Body of pancreas (tissue), 4 donors: ENCODE measurements at regions not wholly inside any gene's neighbourhood (a gene's known extent, or its start where the extent isn't known, plus 50 kb on each side); places are given as distances from the start of the nearest gene placed in this dataset.
"Not testable (repeated sequence)": the region's sequence is repeated elsewhere in the genome, so short reads cannot be mapped to it uniquely, and the experiment has no call there.

Experiments
- ATAC-seq: fragments of 150-250 bp; one replicate; pipeline ENCODE4 v1.9.1; 2016
- DNase-seq, 4 donors: peaks; one replicate each; pipeline ENCODE4 v3.0.0-alpha.2; 2019
- H3K27ac ChIP-seq, 4 donors: fragments of 200-600 bp; sonication (generic); 1 replicate in 3 of 4; 2 replicates in 1 of 4; pipeline versions ENCODE4 v1.5.1 to v1.6.1; 2016 to 2019; ENCODE audit warnings: mild to moderate bottlenecking in 1 of 4, mixed read lengths in 1 of 4, moderate library complexity in 1 of 4
- H3K27me3 ChIP-seq, 2 donors: fragments of 200-600 bp; sonication (generic); one replicate each; pipeline ENCODE4 v1.6.0; 2016; ENCODE audit warnings: mild to moderate bottlenecking in 1 of 2
- H3K36me3 ChIP-seq, 2 donors: fragments of 200-600 bp; sonication (generic); replicated peaks in 1 of 2; 2 replicates each; pipeline ENCODE4 v1.5.1; 2016; ENCODE audit warnings: low read depth in 2 of 2; ENCODE audit not compliant: insufficient read depth in 1 of 2
- H3K4me1 ChIP-seq: fragments of 200-600 bp; sonication (generic); one replicate; pipeline ENCODE4 v1.6.0; 2016
- H3K4me3 ChIP-seq, 2 donors: fragments of 200-600 bp; sonication (generic); 1 replicate in 1 of 2; 2 replicates in 1 of 2; pipeline ENCODE4 v1.5.1; 2016 to 2019
- H3K9me3 ChIP-seq, 3 donors: fragments of 200-600 bp; sonication (generic); 1 replicate in 2 of 3; 2 replicates in 1 of 3; pipeline ENCODE4 v1.5.1; 2016
- POLR2A ChIP-seq, 3 donors: fragments of 450-650 bp; IDR thresholded peaks; one replicate each; pipeline ENCODE4 v1.6.1; 2016; ENCODE audit warnings: antibody characterized with exemption in 3 of 3, mild to moderate bottlenecking in 2 of 3
- WGBS, 2 donors: methylation state at CpG; one replicate each; pipeline ENCODE4 v1.1.5; 2017; 5-methylcytosine and 5-hydroxymethylcytosine counted together
- intact Hi-C: fragments of 100-400 bp; cut with DNase I; formaldehyde crosslinking; loops from one replicate; pipeline ENCODE4 v1.15.1; 2023
- TF ChIP-seq, protein P1 (sequence below), 7 experiments: fragments of 450-650 bp in 4 of 7; fragments of 200-600 bp in 3 of 7; sonication (generic) in 3 of 7; IDR thresholded peaks; one replicate each; pipeline ENCODE4 v1.5.1; 2016 to 2019; ENCODE audit warnings: antibody characterized with exemption in 7 of 7

DNA sequence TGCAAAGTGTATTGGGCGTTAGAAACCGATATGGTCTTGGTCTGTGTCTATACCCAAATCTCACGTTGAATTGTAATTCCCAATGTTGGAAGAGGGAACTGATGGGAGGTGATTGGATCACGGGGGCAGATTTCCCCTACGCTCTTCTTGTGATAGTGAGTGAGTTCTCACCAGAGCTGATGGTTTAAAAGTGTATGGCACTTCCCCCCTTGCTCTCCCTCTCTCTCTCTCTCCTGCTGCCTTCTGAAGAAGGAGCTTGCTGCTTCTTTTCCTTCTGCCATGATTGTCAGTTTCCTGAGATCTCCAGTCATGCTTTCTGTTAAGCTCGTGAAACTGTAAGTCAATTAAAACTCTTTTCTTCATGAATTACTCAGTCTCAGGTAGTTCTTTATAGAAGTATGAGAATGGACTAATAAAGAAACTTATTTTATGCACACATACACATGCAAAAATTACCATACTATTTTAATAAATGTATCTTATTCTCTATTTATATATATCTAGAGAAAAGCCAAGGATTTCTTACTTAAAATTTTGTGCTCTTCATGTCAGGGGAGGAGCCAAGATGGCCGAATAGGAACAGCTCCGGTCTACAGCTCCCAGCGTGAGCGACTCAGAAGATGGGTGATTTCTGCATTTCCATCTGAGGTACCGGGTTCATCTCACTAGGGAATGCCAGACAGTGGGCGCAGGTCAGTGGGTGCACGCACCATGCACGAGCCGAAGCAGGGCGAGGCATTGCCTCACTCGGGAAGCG lies 1891.0 kb upstream of the FLRT2 start:
- Histone ChIP-seq H3K27me3 (no peaks in the 10 kb centered on the region), H3K9me3 (no peaks in the 10 kb centered on the region), H3K4me3 (no peak overlapping the region), H3K27ac (no peak overlapping the region), H3K4me1 (no peaks in the 10 kb centered on the region), H3K36me3 (no peaks in the 10 kb centered on the region)
- DNase-seq (no peak), ATAC-seq (no peak)
- intact Hi-C loops: no loop called here
- 84 to 93% methylated on average over 18 of the region's 18 CpGs for WGBS, 2 donors
- TF ChIP-seq, protein P1, sequence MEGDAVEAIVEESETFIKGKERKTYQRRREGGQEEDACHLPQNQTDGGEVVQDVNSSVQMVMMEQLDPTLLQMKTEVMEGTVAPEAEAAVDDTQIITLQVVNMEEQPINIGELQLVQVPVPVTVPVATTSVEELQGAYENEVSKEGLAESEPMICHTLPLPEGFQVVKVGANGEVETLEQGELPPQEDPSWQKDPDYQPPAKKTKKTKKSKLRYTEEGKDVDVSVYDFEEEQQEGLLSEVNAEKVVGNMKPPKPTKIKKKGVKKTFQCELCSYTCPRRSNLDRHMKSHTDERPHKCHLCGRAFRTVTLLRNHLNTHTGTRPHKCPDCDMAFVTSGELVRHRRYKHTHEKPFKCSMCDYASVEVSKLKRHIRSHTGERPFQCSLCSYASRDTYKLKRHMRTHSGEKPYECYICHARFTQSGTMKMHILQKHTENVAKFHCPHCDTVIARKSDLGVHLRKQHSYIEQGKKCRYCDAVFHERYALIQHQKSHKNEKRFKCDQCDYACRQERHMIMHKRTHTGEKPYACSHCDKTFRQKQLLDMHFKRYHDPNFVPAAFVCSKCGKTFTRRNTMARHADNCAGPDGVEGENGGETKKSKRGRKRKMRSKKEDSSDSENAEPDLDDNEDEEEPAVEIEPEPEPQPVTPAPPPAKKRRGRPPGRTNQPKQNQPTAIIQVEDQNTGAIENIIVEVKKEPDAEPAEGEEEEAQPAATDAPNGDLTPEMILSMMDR (IDR thresholded peaks at IDR 0.05): no peak
- TF ChIP-seq POLR2A (IDR thresholded peaks at IDR 0.05): no peak

DNA sequence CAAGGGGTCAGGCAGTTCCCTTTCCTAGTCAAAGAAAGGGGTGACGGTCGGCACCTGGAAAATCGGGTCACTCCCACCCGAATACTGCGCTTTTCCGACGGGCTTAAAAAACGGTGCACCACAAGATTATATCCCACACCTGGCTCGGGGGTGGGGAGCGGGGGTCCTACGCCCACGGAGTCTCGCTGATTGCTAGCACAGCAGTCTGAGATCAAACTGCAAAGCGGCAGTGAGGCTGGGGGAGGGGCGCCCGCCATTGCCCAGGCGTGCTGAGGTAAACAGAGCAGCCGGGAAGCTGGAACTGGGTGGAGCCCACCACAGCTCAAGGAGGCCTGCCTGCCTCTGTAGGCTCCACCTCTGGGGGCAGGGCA lies 1890.5 kb upstream of the FLRT2 start:
- H3K36me3 ChIP-seq, DNase-seq, H3K9me3 ChIP-seq, intact Hi-C loops, H3K27ac ChIP-seq, H3K4me3 ChIP-seq, ATAC-seq, H3K27me3 ChIP-seq, H3K4me1 ChIP-seq: not testable (repeated sequence)
- WGBS, 2 donors: 89 to 90% methylated on average over 13 to 18 of the region's 18 CpGs

GRCh38 chr14:83646228-83646627 lies 1883.7 kb upstream of the FLRT2 start:
- peaks cover 12% of the 10 kb centered on the region for H3K4me1 ChIP-seq
- no peaks in the 10 kb centered on the region for H3K9me3 ChIP-seq
- intact Hi-C loops: no loop called here
- no peaks in the 10 kb centered on the region for H3K36me3 ChIP-seq
- H3K4me3 ChIP-seq: no peak overlapping the region
- DNase-seq (no peak), ATAC-seq (no peak)
- no peak for TF ChIP-seq POLR2A (IDR thresholded peaks at IDR 0.05)
- TF ChIP-seq, protein P1 (IDR thresholded peaks at IDR 0.05): no peak
- no peaks in the 10 kb centered on the region for H3K27me3 ChIP-seq
- H3K27ac ChIP-seq: no peak overlapping the region
- 83 to 85% methylated on average over 1 of the region's 1 CpG for WGBS, 2 donors

- H3K27ac ChIP-seq: no peak overlapping the region
- ATAC-seq (no peak), DNase-seq (no peak)
- H3K4me3 ChIP-seq: no peak overlapping the region
- intact Hi-C loops: no loop called here
- H3K27me3 ChIP-seq: no peaks in the 10 kb centered on the region
- TF ChIP-seq, protein P1 (IDR thresholded peaks at IDR 0.05): no peak
- no peak for TF ChIP-seq POLR2A (IDR thresholded peaks at IDR 0.05)
- H3K36me3 ChIP-seq: no peaks in the 10 kb centered on the region
- 81 to 93% methylated on average over 1 of the region's 1 CpG for WGBS, 2 donors
- H3K4me1 ChIP-seq: no peaks in the 10 kb centered on the region
- no peaks in the 10 kb centered on the region for H3K9me3 ChIP-seq
Measured at GRCh38 chr14:83660597-83660996, 1869.3 kb upstream of the FLRT2 start.

GRCh38 chr14:83664389-83664788 lies 1865.6 kb upstream of the FLRT2 start:
- intact Hi-C loops: no loop called here

More at GRCh38 chr14:83664389-83664788, 1865.6 kb upstream of the FLRT2 start:
- TF ChIP-seq POLR2A (IDR thresholded peaks at IDR 0.05): no peak
- TF ChIP-seq, protein P1 (IDR thresholded peaks at IDR 0.05): no peak
- Histone ChIP-seq H3K36me3 (no peaks in the 10 kb centered on the region), H3K9me3 (no peaks in the 10 kb centered on the region), H3K27ac (no peak overlapping the region), H3K4me3 (no peak overlapping the region), H3K4me1 (no peaks in the 10 kb centered on the region), H3K27me3 (no peaks in the 10 kb centered on the region)
- ATAC-seq (no peak), DNase-seq (no peak)
